HG03095 (cell line): ENCODE measurements at regions not wholly inside any gene's neighbourhood (a gene's known extent, or its start where the extent isn't known, plus 50 kb on each side); places are given as distances from the start of the nearest gene placed in this dataset.
"Not testable (repeated sequence)": the region's sequence is repeated elsewhere in the genome, so short reads cannot be mapped to it uniquely, and the experiment has no call there.

ENCODE experiments used
- ATAC-seq: cut with Tn5 transposase; IDR thresholded peaks from one replicate; pipeline ENCODE4 v1.9.1; 2021; ENCODE audit warnings: moderate library complexity; ENCODE audit not compliant: unreplicated experiment

DNA sequence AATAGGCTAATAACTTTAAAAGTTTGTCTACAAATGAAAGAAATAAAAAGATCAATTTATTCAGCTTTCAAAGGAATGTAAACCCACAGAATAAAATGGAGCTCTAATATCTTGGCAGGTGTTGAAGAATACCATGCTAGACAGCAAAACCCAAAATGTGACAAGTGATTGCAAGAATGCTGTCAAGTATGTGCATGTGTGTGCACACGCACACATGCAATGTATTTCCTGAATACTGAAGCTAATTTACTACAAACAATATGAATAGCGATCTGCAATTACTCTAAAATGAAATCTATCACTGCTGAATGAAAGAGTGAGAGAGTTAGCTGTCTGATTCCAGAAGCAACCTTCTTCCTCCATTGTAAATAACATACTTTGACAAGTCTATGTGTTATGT lies 179.2 kb upstream of the HSF2 start:
- ATAC-seq, result no peak

DNA sequence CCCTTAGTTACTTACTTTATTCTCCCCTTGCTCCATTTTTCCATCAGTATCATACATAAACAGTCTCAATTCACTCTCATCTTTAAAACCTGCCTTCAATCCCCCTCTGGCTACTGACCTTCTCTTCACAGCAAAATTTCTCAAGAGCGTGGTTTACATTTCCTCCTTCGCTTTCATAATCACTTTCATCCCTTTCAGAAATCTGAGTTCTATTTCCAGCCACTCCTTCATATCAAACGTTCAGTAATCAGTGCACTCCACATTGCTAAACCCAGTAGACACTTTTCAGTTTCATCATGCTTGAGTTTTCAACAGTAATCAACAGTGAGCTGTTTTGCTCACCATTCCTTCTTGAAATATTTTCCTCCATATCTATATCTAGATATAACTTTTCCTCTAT lies 176.7 kb upstream of the HSF2 start:
- no peak for ATAC-seq

- ATAC-seq, result no peak
Measured at GRCh38 chr6:122223251-122223650, 176.2 kb upstream of the HSF2 start.

- ATAC-seq, result no peak
Measured at GRCh38 chr6:122238861-122239260, 160.6 kb upstream of the HSF2 start.

DNA sequence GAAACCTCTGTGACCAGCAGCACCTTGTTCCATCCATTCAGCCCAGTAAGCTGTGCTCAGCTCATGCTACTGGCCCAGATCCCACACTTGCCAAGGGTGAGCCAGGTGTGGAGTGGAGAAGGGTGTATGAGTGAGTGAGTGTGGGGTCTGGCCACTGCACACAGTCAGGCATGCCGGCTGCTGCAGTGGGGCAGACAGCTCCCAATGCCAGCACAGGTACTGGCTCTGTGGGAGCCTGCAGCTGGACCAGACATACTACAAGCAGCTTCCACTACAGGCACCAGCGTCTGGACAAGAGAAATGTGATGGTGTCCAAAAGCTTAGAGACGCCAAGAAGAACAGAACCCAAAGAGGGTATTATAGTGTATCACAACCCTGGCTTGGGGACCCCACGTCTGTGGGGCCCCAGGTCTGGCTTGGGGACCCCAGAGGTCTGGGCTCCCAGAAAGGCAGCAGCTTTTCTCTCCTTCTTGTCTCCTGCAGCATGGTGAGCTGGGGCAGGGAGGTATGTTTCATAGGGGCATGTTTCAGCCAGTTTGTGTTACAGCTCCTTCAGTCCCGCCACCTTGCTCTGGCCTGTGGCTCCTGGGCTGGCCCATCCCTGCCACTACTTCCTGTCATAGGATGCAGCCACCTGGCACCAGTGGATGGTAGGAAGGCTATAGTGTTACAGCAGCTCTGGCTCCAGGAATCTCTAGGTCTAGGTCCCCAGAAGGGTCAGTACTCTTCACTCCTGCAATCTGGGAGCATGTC lies 152.4 kb upstream of the HSF2 start:
- no peak for ATAC-seq

- ATAC-seq, result no peak
Measured at GRCh38 chr6:122248001-122248669, 151.3 kb upstream of the HSF2 start.

- ATAC-seq, result no peak
Measured at GRCh38 chr6:122248844-122249243, 150.6 kb upstream of the HSF2 start.

GRCh38 chr6:122258839-122259238 lies 140.6 kb upstream of the HSF2 start:
- ATAC-seq, result no peak

- no peak for ATAC-seq
Measured at GRCh38 chr6:122264557-122264956, 134.9 kb upstream of the HSF2 start.

DNA sequence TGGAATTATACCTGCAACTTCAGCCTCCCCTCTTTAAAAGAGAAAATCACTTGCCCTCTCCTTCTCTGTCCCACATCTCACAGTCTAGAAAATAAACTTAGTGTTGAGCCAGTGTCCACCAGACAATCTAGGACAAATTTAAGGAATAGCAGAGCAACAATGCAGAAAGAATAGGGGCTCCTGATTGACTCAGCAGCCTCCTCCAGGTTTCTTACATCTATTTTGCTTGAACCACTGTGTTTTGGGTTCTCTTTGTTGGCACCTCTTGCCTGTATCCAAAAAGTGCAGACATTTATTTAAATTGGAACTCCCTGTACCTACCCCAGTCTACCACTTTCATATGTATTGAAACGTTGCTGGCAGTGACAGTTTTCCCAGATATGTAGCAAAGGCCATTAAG lies 133.7 kb upstream of the HSF2 start:
- ATAC-seq, result no peak

DNA sequence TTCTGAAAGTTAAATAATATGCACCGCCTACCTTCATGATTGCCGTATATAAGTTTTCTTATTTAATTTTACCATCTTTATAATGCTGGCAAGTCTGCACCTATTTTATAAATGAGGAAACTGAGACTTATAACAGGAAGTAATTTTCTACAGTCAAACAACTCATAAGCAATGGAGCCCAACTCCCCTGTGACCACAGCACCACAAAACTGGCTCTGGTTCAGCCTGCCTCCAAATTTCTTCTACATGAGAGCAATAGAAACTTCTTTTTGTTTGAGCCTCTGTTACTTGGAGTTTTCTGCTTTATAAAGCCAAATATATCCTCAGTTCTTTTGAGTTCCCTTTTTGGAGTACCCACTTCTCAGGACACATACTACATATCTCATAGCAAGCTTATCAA lies 131.1 kb upstream of the HSF2 start:
- no peak for ATAC-seq

- ATAC-seq, result no peak
Measured at GRCh38 chr6:122276637-122277036, 122.8 kb upstream of the HSF2 start.

- ATAC-seq, result not testable (repeated sequence)
Measured at GRCh38 chr6:122280105-122281021, 119.1 kb upstream of the HSF2 start.

GRCh38 chr6:122283884-122284283 lies 115.6 kb upstream of the HSF2 start:
- ATAC-seq, result no peak

DNA sequence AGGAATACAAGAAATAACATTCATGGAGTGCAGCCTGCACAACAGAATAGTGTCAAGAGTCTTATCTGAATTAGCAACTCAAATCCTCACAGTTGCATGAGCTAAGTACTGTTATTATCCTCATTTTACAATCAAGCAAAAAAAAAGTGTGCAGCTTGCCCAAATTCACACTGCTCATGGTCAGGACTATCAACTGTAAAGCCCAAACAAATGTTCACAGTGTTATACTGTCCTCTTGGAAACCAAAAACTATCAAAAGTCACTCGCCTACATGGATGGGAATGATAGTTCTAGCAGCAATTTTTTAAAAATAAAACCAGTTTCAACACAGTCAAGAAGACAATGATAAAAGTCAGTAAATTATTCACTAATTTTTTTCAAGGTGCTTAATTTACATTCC lies 114.6 kb upstream of the HSF2 start:
- no peak for ATAC-seq

DNA sequence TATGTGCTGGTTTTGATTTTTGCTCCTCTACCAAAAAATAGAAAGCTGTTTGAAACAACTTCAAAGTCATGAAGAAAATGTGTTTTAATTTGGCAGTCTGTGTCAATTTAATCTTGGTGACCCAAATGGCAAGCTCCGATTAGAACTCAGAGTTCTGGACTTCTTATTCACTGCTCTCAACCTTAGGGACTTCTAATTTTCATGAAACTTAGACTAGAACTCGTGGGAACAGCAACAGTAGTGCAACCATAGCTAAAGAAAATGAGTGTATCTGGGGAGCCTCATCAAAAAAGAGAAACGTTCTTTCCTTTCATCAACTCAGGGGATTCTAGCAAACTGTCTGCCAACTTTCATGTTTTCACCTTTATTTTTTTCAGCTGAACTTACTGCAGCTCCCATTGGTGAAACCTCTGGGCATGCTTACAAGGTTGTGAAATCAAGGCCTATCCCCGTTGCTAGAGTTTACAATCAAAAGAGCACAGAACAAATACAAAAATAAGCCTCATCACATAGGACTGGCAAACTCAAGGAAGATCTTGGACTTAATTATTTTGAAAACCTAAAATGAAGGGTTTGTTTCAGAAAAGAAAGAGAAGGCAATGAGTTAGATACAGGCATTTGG lies 114.0 kb upstream of the HSF2 start:
- no peak for ATAC-seq

DNA sequence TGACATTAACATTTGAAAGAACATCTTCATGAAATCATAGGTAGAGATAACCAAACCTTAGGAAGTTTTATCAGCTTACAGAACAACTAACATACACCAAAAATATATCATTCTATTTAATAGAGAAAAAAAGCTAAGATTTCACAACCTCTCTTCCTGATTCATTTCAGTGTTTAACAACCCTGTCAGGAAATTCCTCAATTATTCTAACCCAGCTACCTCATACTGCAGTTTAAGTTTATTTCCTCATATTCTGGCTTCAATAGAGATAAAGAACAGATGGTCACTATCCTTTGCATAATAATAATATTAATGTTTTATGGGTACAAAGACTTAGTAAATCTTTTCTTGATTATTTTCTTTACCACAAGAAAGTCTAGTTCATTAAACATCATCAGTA lies 112.9 kb upstream of the HSF2 start:
- no peak for ATAC-seq

DNA sequence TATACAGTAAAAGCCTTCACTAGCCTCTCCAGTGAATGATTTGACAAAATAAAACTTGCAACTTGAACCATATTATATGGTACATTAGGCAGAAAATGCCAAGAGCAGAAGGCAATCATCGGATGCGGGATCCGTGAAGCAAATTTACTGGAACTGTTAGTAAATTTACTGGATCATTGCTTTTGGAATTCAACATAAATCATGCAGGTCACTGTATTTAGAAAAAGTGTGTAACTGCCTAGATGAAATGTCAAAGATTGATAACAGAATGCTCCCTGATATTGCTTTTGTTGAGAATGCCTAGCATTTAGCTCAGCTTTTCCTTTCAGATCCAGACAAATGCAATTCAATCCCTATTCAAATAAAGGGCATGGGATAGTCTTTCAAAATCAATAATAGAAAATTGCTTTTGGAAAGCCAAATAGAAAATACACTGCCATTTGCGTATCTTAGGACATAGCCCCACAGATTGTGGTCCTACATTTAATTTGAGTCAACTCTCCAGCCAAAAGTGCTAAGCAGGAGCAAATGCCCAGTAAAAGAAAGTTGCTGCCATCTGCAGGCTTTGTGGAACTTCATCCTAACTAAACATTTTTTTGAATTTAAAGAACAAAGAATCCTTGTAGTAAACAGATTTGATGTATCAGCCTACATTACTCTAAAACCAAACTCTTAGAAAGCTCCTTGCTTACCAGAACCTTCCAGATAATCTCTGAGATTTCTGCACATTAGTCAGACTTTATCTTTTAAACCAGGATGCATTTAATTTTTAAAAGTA lies 109.5 kb upstream of the HSF2 start:
- ATAC-seq, result no peak

DNA sequence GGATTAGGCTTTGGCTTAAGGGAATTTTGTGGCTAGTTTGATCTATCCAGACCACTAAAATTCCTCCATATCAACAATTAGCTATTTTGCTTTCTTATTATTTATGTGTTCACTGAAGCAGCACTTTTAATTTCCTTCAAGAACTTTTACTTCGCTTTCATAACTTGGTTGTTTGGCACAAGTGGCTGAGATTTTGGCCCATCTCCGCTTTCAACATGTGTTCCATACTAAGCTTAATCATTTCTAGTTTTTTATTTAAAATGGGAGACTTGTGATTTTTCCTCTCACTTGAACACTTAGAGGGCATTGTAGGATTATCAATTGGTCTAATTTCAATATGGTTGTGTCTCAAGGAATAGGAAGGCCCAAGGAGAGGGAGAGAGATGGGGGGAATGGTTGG lies 102.4 kb upstream of the HSF2 start:
- ATAC-seq, result no peak

DNA sequence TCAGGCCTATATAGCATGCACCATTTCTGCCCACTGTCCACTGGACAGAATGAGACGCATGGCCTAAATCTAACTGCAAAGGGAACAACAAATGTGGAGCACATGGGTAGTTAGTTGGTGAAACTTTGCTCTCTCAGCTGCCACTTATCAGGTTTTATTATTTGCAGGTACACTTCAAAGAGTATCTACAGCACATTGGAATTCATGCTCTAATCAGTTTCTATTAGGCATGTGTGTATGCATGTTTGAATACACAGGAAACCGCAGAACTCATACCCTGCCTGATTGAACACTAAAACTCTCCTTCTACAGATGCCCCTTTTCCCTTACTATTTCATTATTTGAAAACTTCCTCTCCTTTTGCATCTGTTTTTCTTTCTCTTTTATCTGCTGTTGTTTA lies 97.4 kb upstream of the HSF2 start:
- no peak for ATAC-seq
